ENCODE measurements at regions not wholly inside any gene's neighbourhood (a gene's known extent, or its start where the extent isn't known, plus 50 kb on each side); places are given as distances from the start of the nearest gene placed in this dataset.
A peak's percentile ranks its signal among the peaks of the same experiment; 100 is the strongest.
"Not testable (repeated sequence)": the region's sequence is repeated elsewhere in the genome, so short reads cannot be mapped to it uniquely, and the experiment has no call there.

GRCh38 chr1:191674626-191675179, 483.6 kb upstream of the RGS18 start:
- no peak for DNase-seq (ENCODE audit: low read depth)
- H3K4me3 ChIP-seq (ENCODE audit: low read depth, low read length) = no peak overlapping the region

GRCh38 chr1:191675856-191676783, 482.1 kb upstream of the RGS18 start:
- no peak overlapping the region for H3K4me3 ChIP-seq (ENCODE audit: low read depth, low read length)
- DNase-seq (ENCODE audit: low read depth) = no peak

DNA sequence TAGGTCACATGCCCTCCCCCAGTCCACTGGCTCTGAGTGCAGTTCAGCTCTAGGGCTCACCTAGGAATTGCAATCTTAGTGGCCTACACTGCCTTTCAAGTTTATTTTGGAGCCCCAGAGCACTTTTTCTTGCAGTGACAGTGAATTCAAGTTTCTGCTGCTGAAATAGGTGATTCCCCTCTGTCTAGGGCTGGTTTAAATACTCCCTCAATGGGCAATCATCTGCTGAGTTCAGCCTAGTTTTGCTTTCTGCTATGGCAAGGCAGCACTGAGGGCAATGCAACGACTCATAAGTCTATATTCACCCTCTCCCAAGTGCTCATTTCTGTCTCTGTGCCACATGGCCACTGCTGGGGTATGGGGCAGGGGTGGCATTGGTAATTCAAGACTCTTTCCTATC, 472.6 kb upstream of the RGS18 start:
- DNase-seq (ENCODE audit: low read depth) = no peak
- H3K4me3 ChIP-seq (ENCODE audit: low read depth, low read length) = no peak overlapping the region

DNA sequence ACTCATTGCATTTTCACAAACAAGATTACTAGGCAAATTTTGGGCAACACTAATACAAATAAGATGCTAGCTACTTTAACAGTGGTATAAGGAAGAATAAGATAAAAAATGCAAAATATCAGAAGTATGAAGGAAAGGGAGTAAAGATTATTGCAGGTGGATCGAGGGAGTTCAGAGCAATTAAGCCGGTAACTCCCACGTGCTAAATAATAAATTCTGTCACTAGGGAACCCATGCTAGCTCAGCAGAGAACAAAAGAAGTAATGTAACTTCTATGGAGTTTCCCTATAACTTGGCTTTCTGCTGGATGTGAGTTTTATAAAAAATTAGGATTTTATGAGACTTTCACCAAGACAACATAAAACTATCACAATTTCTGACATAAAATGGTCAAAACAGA, 470.5 kb upstream of the RGS18 start:
- no peak overlapping the region for H3K4me3 ChIP-seq (ENCODE audit: low read depth, low read length)
- no peak for DNase-seq (ENCODE audit: low read depth)

DNA sequence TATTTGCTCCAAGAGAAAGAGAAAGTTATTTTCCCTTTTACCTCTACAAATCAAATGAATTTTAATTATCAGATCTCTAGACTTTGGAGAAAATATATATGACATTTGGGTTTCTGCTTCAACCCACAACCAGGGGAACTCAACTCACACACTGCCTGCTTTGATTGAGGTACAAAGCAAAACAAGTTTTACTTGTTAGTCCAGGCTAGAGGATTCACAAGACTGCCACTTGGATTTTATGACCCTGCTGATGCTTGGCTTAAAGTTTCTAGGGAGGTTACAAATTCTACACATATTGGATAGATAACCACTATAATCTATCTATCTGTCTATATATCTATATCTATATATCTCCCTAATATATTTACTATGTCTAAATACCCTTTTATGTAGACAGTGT, 467.3 kb upstream of the RGS18 start:
- no peak for DNase-seq (ENCODE audit: low read depth)
- no peak overlapping the region for H3K4me3 ChIP-seq (ENCODE audit: low read depth, low read length)

DNA sequence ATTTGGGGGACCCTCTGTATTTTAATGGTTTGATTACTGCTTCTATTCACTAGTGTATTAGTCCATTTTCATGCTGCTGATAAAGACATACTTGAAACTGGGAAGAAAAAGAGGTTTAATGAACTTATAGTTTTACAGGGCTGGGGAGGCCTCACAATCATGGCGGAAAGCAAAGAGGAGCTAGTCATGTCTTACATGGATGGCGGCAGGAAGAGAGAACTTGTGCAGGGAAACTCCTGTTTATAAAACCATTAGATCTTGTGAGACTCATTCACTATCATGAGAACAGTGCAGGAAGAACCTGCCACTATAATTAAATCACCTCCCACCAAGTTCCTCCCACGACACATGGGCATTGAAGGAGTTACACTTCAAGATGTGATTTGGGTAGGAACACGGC, 464.5 kb upstream of the RGS18 start:
- no peak for DNase-seq (ENCODE audit: low read depth)
- H3K4me3 ChIP-seq (ENCODE audit: low read depth, low read length) = no peak overlapping the region

- DNase-seq (ENCODE audit: low read depth) = peak; percentile 4
- no peak overlapping the region for H3K4me3 ChIP-seq (ENCODE audit: low read depth, low read length)
These were observed 462.4 kb upstream of the RGS18 start for GRCh38 chr1:191695865-191696264.

- H3K4me3 ChIP-seq (ENCODE audit: low read depth, low read length) = no peak overlapping the region
- no peak for DNase-seq (ENCODE audit: low read depth)
These were observed 461.9 kb upstream of the RGS18 start for GRCh38 chr1:191696354-191696753.

DNA sequence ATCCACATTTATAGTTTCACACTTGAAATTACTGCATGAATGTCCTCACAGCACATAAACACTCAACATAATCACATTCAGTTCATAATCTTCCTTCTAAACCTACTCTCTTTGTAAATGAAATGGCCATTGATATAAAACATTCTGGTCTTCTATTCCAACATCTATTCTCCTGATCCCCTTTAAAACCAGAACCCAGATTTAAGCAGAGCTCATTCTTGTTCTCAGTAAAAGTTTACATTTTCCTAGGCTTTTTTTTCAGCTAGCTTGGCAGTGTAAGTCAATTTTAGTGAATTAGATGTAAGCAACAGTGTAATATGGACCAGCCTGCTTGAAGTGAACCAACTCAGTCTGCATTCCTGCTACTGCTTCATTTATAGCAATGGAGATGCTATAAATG, 460.7 kb upstream of the RGS18 start:
- no peak for DNase-seq (ENCODE audit: low read depth)
- no peak overlapping the region for H3K4me3 ChIP-seq (ENCODE audit: low read depth, low read length)

GRCh38 chr1:191698246-191698645, 460.0 kb upstream of the RGS18 start:
- H3K4me3 ChIP-seq (ENCODE audit: low read depth, low read length) = no peak overlapping the region
- no peak for DNase-seq (ENCODE audit: low read depth)

GRCh38 chr1:191699343-191699742, 458.9 kb upstream of the RGS18 start:
- no peak for DNase-seq (ENCODE audit: low read depth)
- H3K4me3 ChIP-seq (ENCODE audit: low read depth, low read length) = no peak overlapping the region

GRCh38 chr1:191700922-191701321, 457.3 kb upstream of the RGS18 start:
- H3K4me3 ChIP-seq (ENCODE audit: low read depth, low read length) = no peak overlapping the region
- no peak for DNase-seq (ENCODE audit: low read depth)

DNA sequence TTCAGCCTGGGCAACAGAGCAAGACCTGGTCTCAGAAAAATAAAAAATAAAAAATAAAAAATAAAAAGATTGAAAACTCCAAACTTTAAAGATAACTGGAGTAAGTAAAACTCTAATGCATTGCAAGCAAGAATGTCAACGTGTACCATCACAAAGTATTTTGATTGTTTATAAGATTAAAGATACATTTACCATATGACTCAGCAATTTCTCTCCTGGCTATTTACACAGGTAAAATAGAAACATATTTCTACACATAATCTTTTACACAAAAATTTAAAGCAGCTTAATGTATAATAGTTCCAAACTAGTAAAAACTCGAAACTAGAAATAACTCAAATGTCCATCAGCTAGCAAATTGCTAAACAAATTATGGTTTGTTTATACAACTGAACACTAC, 456.1 kb upstream of the RGS18 start:
- H3K4me3 ChIP-seq (ENCODE audit: low read depth, low read length) = no peak overlapping the region
- no peak for DNase-seq (ENCODE audit: low read depth)

DNA sequence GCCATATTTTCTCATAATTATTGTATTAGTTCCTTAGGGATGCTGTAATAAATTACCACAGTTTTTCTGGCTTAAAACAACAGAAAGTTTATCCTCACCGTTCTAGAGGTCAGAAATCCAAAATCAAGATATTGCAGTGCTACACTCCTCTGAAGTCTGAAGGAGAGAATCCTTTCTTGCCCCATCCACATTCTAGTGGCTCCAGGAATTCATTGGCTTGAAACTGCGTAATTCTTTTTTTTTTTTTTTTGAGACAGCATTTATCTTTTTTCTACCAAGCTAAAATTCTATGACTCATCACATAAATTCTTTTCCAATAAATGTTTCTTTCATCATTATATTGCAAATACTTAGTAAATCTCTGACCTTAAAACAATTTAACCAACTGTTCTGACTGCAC, 451.0 kb upstream of the RGS18 start:
- DNase-seq (ENCODE audit: low read depth) = peak; percentile 1
- H3K4me3 ChIP-seq (ENCODE audit: low read depth, low read length) = no peak overlapping the region

- no peak for DNase-seq (ENCODE audit: low read depth)
- H3K4me3 ChIP-seq (ENCODE audit: low read depth, low read length) = no peak overlapping the region
These were observed 449.0 kb upstream of the RGS18 start for GRCh38 chr1:191709215-191709614.

DNA sequence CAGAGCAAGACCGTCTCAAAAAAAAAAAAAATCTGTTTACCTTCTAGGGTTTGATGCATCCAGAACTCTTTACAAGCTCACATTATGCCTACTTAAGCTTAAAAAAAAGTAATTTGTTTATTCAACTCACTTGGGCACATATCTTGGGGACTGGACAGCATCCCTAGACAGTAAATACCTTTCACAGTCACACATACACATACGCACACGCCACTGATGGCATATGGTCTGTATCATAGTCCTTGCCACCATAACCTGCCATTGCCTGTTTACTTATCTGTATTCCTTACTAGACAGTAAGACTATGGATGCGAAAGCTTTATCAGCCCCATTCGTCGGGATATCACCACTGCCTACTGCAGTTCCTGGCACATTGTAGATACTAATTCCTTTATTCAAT, 446.3 kb upstream of the RGS18 start:
- DNase-seq (ENCODE audit: low read depth) = no peak
- H3K4me3 ChIP-seq (ENCODE audit: low read depth, low read length) = no peak overlapping the region

GRCh38 chr1:191714845-191715244, 443.4 kb upstream of the RGS18 start:
- no peak overlapping the region for H3K4me3 ChIP-seq (ENCODE audit: low read depth, low read length)
- DNase-seq (ENCODE audit: low read depth) = no peak

DNA sequence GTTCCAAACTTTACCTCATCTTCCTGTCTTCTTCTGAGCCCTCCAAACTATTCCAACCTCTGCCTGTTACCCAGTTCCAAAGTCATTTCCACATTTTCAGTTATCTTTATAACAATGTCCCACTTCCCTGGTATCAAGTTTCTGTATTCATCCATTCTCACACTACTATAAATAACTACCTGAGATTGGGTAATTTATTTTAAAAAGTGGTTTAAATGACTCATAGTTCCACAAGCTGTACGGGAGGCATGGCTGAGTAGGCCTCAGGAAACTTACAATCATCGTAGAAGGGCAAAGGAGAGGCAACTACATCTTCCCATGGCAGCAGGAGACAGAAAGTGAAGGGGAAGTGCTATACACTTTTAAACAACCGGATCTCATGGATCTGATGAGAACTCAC, 428.5 kb upstream of the RGS18 start:
- no peak overlapping the region for H3K4me3 ChIP-seq (ENCODE audit: low read depth, low read length)
- DNase-seq (ENCODE audit: low read depth) = no peak

- DNase-seq (ENCODE audit: low read depth); H3K4me3 ChIP-seq (ENCODE audit: low read depth, low read length): not testable (repeated sequence)
These were observed 426.5 kb upstream of the RGS18 start for GRCh38 chr1:191731608-191732302.

GRCh38 chr1:191734321-191734720, 423.9 kb upstream of the RGS18 start:
- DNase-seq (ENCODE audit: low read depth) = no peak
- H3K4me3 ChIP-seq (ENCODE audit: low read depth, low read length) = no peak overlapping the region

GRCh38 chr1:191739544-191739943, 418.7 kb upstream of the RGS18 start:
- no peak for DNase-seq (ENCODE audit: low read depth)
- no peak overlapping the region for H3K4me3 ChIP-seq (ENCODE audit: low read depth, low read length)

Data from skeletal muscle cell (primary cell).